Fibroblast of skin of back (primary cell): ENCODE measurements at regions not wholly inside any gene's neighbourhood (a gene's known extent, or its start where the extent isn't known, plus 50 kb on each side); places are given as distances from the start of the nearest gene placed in this dataset.

ENCODE experiments used
- DNase-seq: peaks from one replicate; pipeline ENCODE4 v3.0.0-alpha.2; 2013

GRCh38 chr13:111970494-111971141 is 96.3 kb upstream of the SOX1 start:
- DNase-seq: no peak

- no peak for DNase-seq
Measured at GRCh38 chr13:111971891-111972780, 94.8 kb upstream of the SOX1 start.

- DNase-seq: no peak
Measured at GRCh38 chr13:111973186-111973585, 93.8 kb upstream of the SOX1 start.

- no peak for DNase-seq
Measured at GRCh38 chr13:111973605-111974340, 93.2 kb upstream of the SOX1 start.

- no peak for DNase-seq
Measured at GRCh38 chr13:111974341-111974640, 92.7 kb upstream of the SOX1 start.

GRCh38 chr13:111975539-111976473 is 91.1 kb upstream of the SOX1 start:
- no peak for DNase-seq

GRCh38 chr13:111976474-111977178 is 90.3 kb upstream of the SOX1 start:
- DNase-seq: no peak

- no peak for DNase-seq
Measured at GRCh38 chr13:111977179-111977506, 89.8 kb upstream of the SOX1 start.

GRCh38 chr13:111978546-111978945 is 88.4 kb upstream of the SOX1 start:
- no peak for DNase-seq

GRCh38 chr13:111980146-111980929 is 86.6 kb upstream of the SOX1 start:
- no peak for DNase-seq

GRCh38 chr13:111981006-111981405 is 85.9 kb upstream of the SOX1 start:
- no peak for DNase-seq

- DNase-seq: no peak
Measured at GRCh38 chr13:111981446-111982165, 85.3 kb upstream of the SOX1 start.

GRCh38 chr13:111984349-111984748 is 82.6 kb upstream of the SOX1 start:
- DNase-seq: no peak

GRCh38 chr13:111990362-111990761 is 76.6 kb upstream of the SOX1 start:
- DNase-seq: no peak

GRCh38 chr13:111992911-111993310 is 74.0 kb upstream of the SOX1 start:
- DNase-seq: no peak

- DNase-seq: no peak
Measured at GRCh38 chr13:111993691-111994090, 73.3 kb upstream of the SOX1 start.

- DNase-seq: no peak
Measured at GRCh38 chr13:111994578-111994977, 72.4 kb upstream of the SOX1 start.

- DNase-seq: no peak
Measured at GRCh38 chr13:111999352-111999751, 67.6 kb upstream of the SOX1 start.

GRCh38 chr13:112000888-112001287 is 66.1 kb upstream of the SOX1 start:
- DNase-seq: no peak

- no peak for DNase-seq
Measured at GRCh38 chr13:112001571-112001970, 65.4 kb upstream of the SOX1 start.
